ENCODE measurements at regions not wholly inside any gene's neighbourhood (a gene's known extent, or its start where the extent isn't known, plus 50 kb on each side); places are given as distances from the start of the nearest gene placed in this dataset.
"Not testable (repeated sequence)": the region's sequence is repeated elsewhere in the genome, so short reads cannot be mapped to it uniquely, and the experiment has no call there.

DNA sequence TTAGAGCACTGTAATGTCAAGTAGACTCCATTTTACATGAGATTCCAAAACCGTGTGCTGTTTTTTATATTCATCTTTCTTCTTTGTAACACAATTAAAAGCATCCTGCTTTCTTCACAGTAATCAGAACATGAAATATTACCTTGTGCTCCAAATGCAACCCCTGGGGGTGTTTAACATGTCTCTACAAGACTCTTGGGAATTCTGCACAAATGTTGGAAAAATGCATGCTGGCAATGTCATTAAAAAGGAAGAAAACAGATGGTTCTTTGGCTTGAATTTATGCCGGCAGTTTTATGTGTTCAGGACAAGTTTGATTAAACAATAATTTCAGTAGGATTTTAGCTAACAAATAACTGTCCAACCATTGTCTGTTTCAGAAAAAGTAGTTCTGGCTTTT, 159.1 kb downstream of the LIG4 start:
- DNase-seq, result no peak
- Histone ChIP-seq H3K27me3 (ENCODE audit: control insufficient read depth, insufficient read depth, low read length) (no peaks in the 10 kb centered on the region), H3K4me3 (ENCODE audit: insufficient read depth, low read depth, low read length) (no peak overlapping the region), H3K36me3 (replicated peaks; ENCODE audit: control insufficient read depth, insufficient read depth, low read length) (no peaks in the 10 kb centered on the region)

- Histone ChIP-seq H3K4me3 (ENCODE audit: insufficient read depth, low read depth, low read length) (no peak overlapping the region), H3K27me3 (ENCODE audit: control insufficient read depth, insufficient read depth, low read length) (no peaks in the 10 kb centered on the region), H3K36me3 (replicated peaks; ENCODE audit: control insufficient read depth, insufficient read depth, low read length) (no peaks in the 10 kb centered on the region)
- DNase-seq, result no peak
These were observed 166.1 kb downstream of the LIG4 start for GRCh38 chr13:108049211-108049610.

- H3K27me3 ChIP-seq (ENCODE audit: control insufficient read depth, insufficient read depth, low read length), result no peaks in the 10 kb centered on the region
- DNase-seq, result no peak
- H3K4me3 ChIP-seq (ENCODE audit: insufficient read depth, low read depth, low read length), result no peak overlapping the region
- H3K36me3 ChIP-seq (replicated peaks; ENCODE audit: control insufficient read depth, insufficient read depth, low read length), result no peaks in the 10 kb centered on the region
These were observed 170.4 kb downstream of the LIG4 start for GRCh38 chr13:108044954-108045353.

DNA sequence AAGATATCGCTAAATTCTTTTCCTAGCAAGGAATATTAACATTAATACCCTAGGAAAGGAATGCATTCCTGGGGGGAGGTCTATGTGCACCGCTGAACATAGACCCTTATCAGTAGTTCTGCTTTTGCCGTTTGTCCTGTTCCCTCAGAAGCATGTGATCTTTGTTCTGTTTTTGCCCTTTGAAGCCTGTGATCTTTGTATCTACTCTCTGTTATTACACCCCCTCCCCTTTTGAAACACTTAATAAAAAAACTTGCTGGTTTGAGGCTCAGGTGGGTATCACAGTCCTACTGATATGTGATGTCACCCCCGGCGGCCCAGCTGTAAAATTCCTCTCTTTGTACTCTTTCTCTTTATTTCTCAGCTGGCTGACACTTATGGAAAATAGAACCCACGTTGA, 172.5 kb downstream of the LIG4 start:
- DNase-seq; H3K27me3 ChIP-seq (ENCODE audit: control insufficient read depth, insufficient read depth, low read length); H3K4me3 ChIP-seq (ENCODE audit: insufficient read depth, low read depth, low read length); H3K36me3 ChIP-seq (replicated peaks; ENCODE audit: control insufficient read depth, insufficient read depth, low read length): not testable (repeated sequence)

- H3K4me3 ChIP-seq (ENCODE audit: insufficient read depth, low read depth, low read length), result no peak overlapping the region
- H3K27me3 ChIP-seq (ENCODE audit: control insufficient read depth, insufficient read depth, low read length), result no peaks in the 10 kb centered on the region
- no peaks in the 10 kb centered on the region for H3K36me3 ChIP-seq (replicated peaks; ENCODE audit: control insufficient read depth, insufficient read depth, low read length)
- DNase-seq, result no peak
These were observed 178.0 kb downstream of the LIG4 start for GRCh38 chr13:108037348-108037747.

DNA sequence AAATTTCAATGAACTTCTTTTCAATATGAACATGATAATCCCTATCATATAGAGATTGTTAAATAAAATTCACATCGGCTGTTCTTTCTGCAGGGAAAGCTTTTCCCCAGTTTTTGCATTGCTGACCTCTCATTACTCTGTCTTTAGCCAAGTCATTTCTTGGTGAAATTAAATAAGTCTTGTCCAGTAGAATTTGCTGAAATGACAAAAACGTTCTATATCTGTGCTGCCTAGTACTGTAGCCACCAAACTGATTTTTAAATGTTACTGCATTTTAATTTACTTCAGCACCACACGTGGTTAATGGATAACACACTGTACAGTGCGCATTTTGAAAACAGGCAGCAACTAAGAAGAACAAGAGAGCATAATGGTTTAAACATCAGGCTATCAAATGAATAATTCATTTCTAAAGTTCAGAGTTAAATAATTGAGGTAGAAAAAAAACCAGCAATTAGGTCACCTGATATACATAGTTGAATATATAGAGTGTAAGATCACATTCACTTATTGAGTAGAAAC, 178.9 kb downstream of the LIG4 start:
- Histone ChIP-seq H3K27me3 (ENCODE audit: control insufficient read depth, insufficient read depth, low read length) (no peaks in the 10 kb centered on the region), H3K4me3 (ENCODE audit: insufficient read depth, low read depth, low read length) (no peak overlapping the region), H3K36me3 (replicated peaks; ENCODE audit: control insufficient read depth, insufficient read depth, low read length) (no peaks in the 10 kb centered on the region)
- no peak for DNase-seq

DNA sequence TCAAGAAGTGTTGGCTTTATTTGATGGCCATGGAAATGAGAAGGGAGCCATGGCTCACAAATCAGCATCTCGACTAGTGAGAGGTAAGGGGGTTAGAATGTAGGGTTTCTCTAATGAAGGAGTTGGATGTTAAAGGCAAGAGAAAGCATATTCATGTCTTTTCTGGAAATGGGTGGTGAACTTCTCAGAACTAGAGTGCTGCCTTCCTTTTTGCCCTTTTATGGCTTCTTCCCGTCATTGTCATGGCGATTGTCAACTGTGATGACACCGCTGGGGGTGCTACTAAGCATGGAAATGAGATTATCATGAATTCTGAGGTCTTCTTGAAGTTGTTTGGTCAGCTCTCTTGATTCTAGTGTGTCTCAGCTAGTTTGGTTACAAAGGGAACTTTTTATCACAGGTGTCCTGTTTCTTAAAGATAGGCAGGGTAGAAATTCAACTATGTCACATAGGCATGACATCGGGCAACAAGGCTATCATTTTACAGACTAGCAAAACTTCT, 180.4 kb downstream of the LIG4 start:
- no peaks in the 10 kb centered on the region for H3K27me3 ChIP-seq (ENCODE audit: control insufficient read depth, insufficient read depth, low read length)
- no peak for DNase-seq
- no peaks in the 10 kb centered on the region for H3K36me3 ChIP-seq (replicated peaks; ENCODE audit: control insufficient read depth, insufficient read depth, low read length)
- no peak overlapping the region for H3K4me3 ChIP-seq (ENCODE audit: insufficient read depth, low read depth, low read length)

DNA sequence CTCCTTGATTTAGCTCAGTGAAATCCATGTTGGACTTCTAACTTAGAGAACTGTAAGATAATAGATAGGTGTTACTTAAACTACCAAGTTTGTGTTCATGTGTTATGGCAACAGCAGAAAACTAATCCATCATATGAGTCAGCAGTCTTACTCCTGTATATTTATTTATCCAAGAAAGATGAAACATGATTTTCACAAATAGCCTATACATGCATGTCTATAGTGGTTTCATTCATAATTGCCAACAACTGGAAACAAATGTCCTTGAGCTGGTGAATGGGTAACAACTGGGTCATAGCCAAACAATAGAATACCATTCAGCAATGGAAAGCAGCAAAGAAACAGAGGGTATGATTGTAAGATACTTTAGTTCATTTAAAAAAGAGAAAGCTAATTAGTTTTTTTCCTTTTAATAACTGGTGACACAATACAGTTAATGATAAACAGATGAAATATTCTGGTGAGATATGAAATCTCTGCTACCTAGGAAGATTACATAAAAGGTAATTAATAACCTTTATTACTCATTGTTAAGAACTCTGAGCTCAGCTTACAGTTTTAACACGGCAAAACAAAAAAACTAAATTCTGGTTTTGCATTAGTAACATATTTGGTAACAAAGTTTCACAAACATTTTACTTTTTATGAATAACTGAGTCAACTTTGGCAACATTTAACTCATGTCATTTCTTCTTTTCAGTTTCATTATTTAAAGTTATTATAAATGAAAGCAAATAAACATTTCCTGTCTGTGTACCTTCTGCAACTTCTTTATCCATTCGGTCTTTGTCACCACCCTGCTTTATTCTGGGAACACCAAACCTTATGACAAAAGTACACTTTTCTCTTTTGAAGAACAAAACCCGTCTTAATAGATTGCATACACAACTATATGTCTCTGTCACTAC, 181.3 kb downstream of the LIG4 start:
- Histone ChIP-seq H3K4me3 (ENCODE audit: insufficient read depth, low read depth, low read length) (no peak overlapping the region), H3K36me3 (replicated peaks; ENCODE audit: control insufficient read depth, insufficient read depth, low read length) (no peaks in the 10 kb centered on the region), H3K27me3 (ENCODE audit: control insufficient read depth, insufficient read depth, low read length) (no peaks in the 10 kb centered on the region)
- no peak for DNase-seq

- no peak overlapping the region for H3K4me3 ChIP-seq (ENCODE audit: insufficient read depth, low read depth, low read length)
- peak; percentile 2 for DNase-seq
- no peaks in the 10 kb centered on the region for H3K36me3 ChIP-seq (replicated peaks; ENCODE audit: control insufficient read depth, insufficient read depth, low read length)
- H3K27me3 ChIP-seq (ENCODE audit: control insufficient read depth, insufficient read depth, low read length), result no peaks in the 10 kb centered on the region
These were observed 183.5 kb downstream of the LIG4 start for GRCh38 chr13:108031865-108032264.

DNA sequence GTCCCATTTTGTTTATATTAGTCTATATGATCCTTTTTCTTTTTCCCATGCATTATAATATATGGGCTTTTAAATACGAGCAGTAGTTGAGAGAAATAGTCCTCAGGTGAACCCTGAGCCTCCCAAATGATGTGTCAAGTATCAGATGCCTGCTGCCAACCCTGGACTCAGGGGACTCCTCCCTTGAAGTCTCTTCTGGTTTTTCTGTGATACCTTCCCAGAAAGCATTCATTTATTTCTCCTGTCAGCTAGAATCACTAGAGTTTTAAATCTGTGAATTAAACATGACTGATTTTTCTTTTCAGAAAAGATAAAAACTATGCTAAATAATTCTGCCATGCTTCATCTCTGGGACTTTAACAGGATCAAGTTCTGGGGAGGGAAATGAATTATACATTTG, 184.6 kb downstream of the LIG4 start:
- no peak for DNase-seq
- Histone ChIP-seq H3K4me3 (ENCODE audit: insufficient read depth, low read depth, low read length) (no peak overlapping the region), H3K27me3 (ENCODE audit: control insufficient read depth, insufficient read depth, low read length) (no peaks in the 10 kb centered on the region), H3K36me3 (replicated peaks; ENCODE audit: control insufficient read depth, insufficient read depth, low read length) (no peaks in the 10 kb centered on the region)

- DNase-seq, result no peak
- H3K27me3 ChIP-seq (ENCODE audit: control insufficient read depth, insufficient read depth, low read length), result no peaks in the 10 kb centered on the region
- H3K36me3 ChIP-seq (replicated peaks; ENCODE audit: control insufficient read depth, insufficient read depth, low read length), result no peaks in the 10 kb centered on the region
- no peak overlapping the region for H3K4me3 ChIP-seq (ENCODE audit: insufficient read depth, low read depth, low read length)
These were observed 188.5 kb downstream of the LIG4 start for GRCh38 chr13:108026680-108027410.

GRCh38 chr13:108020027-108020426, 195.3 kb downstream of the LIG4 start:
- Histone ChIP-seq H3K4me3 (ENCODE audit: insufficient read depth, low read depth, low read length) (no peak overlapping the region), H3K27me3 (ENCODE audit: control insufficient read depth, insufficient read depth, low read length) (no peaks in the 10 kb centered on the region), H3K36me3 (replicated peaks; ENCODE audit: control insufficient read depth, insufficient read depth, low read length) (no peaks in the 10 kb centered on the region)
- no peak for DNase-seq

DNA sequence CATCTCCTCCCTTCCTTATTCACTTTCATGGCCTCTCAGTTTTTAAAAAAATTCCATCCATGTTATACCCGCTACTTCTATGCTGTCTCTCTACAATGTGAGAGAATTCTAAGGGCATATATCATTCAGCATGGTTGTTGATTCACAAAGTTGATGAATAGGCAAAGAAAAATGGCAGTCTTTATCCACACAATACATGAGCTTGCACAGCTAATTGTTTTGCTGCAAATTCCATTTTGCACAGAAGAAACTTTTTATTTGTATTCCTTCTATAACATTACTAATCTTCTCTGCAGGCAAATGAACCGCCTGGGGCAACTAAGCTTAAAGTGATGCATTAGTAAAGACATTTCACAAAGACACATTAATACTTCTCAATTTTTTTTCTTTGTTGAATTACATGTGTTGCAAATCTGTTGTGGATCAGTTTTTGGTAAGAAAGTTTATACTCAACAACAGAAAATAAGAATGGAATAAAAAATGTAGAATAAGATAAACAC, 196.9 kb downstream of the LIG4 start:
- no peaks in the 10 kb centered on the region for H3K36me3 ChIP-seq (replicated peaks; ENCODE audit: control insufficient read depth, insufficient read depth, low read length)
- DNase-seq, result no peak
- H3K27me3 ChIP-seq (ENCODE audit: control insufficient read depth, insufficient read depth, low read length), result no peaks in the 10 kb centered on the region
- no peak overlapping the region for H3K4me3 ChIP-seq (ENCODE audit: insufficient read depth, low read depth, low read length)

DNA sequence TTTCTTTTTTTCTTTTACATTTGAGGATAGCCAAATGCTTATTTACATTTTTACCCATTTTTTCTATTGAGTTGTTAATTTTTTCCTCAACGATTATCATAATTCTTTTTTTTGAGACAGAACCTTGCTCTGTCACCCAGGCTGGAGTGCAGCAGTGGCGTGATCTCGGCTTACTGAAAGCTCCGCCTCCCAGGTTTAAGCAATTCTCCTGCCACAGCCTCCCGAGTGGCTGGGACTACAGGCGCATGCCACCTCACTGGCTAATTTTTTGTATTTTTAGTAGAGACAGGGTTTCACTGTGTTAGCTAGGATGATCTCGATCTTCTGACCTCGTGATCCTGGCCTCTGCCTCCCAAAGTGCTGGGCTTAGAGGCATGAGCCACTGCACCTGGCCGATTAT, 208.7 kb downstream of the LIG4 start:
- H3K4me3 ChIP-seq (ENCODE audit: insufficient read depth, low read depth, low read length), result no peak overlapping the region
- no peak for DNase-seq
- H3K27me3 ChIP-seq (ENCODE audit: control insufficient read depth, insufficient read depth, low read length), result no peaks in the 10 kb centered on the region
- no peaks in the 10 kb centered on the region for H3K36me3 ChIP-seq (replicated peaks; ENCODE audit: control insufficient read depth, insufficient read depth, low read length)

DNA sequence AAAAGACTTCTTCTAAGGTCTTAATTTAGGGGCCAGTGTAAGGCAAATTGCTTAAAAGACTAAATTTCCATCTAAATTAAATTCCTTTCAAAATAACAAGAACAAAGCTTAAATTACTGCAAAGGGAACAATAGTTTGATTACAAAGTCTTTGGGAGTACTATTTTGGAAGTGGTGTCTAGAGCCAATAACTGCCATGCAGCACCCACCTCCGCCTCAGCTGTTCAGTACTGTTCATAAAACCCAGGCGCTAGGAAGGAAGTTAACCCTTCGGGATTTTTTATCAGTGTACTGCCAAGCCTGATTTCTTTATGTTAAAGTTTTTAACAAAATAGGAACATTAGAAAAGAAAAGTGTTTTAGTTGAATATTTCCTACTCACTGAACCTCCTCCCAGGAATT, 210.1 kb downstream of the LIG4 start:
- no peak overlapping the region for H3K4me3 ChIP-seq (ENCODE audit: insufficient read depth, low read depth, low read length)
- DNase-seq, result peak; percentile 2
- H3K27me3 ChIP-seq (ENCODE audit: control insufficient read depth, insufficient read depth, low read length), result no peaks in the 10 kb centered on the region

More for the DNA sequence above, 210.1 kb downstream of the LIG4 start:
- H3K36me3 ChIP-seq (replicated peaks; ENCODE audit: control insufficient read depth, insufficient read depth, low read length), result no peaks in the 10 kb centered on the region

All from H7 (cell line).